Upper lobe of left lung (tissue), 6 donors: ENCODE measurements at regions not wholly inside any gene's neighbourhood (a gene's known extent, or its start where the extent isn't known, plus 50 kb on each side); places are given as distances from the start of the nearest gene placed in this dataset.

ENCODE experiments used
- ATAC-seq, 2 donors: fragments of 200-7000 bp; cut with Tn5 transposase; one replicate each; pipeline ENCODE4 v1.9.1; 2022; ENCODE audit warnings: mild to moderate bottlenecking in 2 of 2, moderate library complexity in 2 of 2; ENCODE audit not compliant: low FRiP score in 2 of 2
- DNase-seq, 2 donors: peaks; one replicate each; pipeline ENCODE4 v3.0.0-alpha.2; 2019 to 2020
- H3K27ac ChIP-seq, 4 donors: fragments of 200-600 bp; sonication (generic); one replicate each; pipeline ENCODE4 v1.5.1; 2016 to 2019
- H3K27me3 ChIP-seq, 4 donors: fragments of 200-600 bp; sonication (generic); one replicate each; pipeline ENCODE4 v1.5.1; 2017 to 2019
- H3K36me3 ChIP-seq, 4 donors: fragments of 200-600 bp; sonication (generic); one replicate each; pipeline ENCODE4 v1.5.1; 2016 to 2019
- H3K4me1 ChIP-seq, 4 donors: fragments of 200-600 bp; sonication (generic); one replicate each; pipeline ENCODE4 v1.5.1; 2018 to 2019
- H3K4me3 ChIP-seq, 4 donors: fragments of 200-600 bp; sonication (generic); one replicate each; pipeline ENCODE4 v1.5.1; 2017 to 2019; ENCODE audit warnings: mild to moderate bottlenecking in 2 of 4, moderate library complexity in 1 of 4
- H3K9me3 ChIP-seq, 4 donors: fragments of 200-600 bp; sonication (generic); one replicate each; pipeline ENCODE4 v1.5.1; 2018 to 2019
- EP300 ChIP-seq, 4 donors: sonication (generic); formaldehyde crosslinking; IDR thresholded peaks; one replicate each; pipeline ENCODE4 v1.5.1; 2017; ENCODE audit warnings: antibody characterized with exemption in 4 of 4, control low read depth in 2 of 4
- POLR2A ChIP-seq, 4 donors: fragments of 450-650 bp; IDR thresholded peaks; one replicate each; pipeline ENCODE4 v1.5.1; 2016 to 2017; ENCODE audit warnings: antibody characterized with exemption in 4 of 4, mild to moderate bottlenecking in 2 of 4
- POLR2AphosphoS5 ChIP-seq, 2 donors: sonication (generic); formaldehyde crosslinking; IDR thresholded peaks; one replicate each; pipeline ENCODE4 v1.5.1; 2017; ENCODE audit warnings: antibody characterized with exemption in 2 of 2
- WGBS, 2 donors: methylation state at CpG; one replicate each; pipeline ENCODE4 v1.1.5; 2017 to 2018; 5-methylcytosine and 5-hydroxymethylcytosine counted together
- TF ChIP-seq, protein P1 (sequence below), 6 experiments: fragments of 450-650 bp in 4 of 6; fragments of 200-600 bp in 2 of 6; sonication (generic) in 2 of 6; IDR thresholded peaks; one replicate each; pipeline ENCODE4 v1.5.1; 2016 to 2019; ENCODE audit warnings: antibody characterized with exemption in 6 of 6
- donor health status: DM: no; HTN: no; CAD: no; lungs with moderate emphysema.
- donor health status: DM: no; HTN: yes; CAD: no; lungs with severe emphysema.

GRCh38 chr2:8486141-8486540 is 195.7 kb upstream of the ID2 start:
- Histone ChIP-seq H3K4me3 (no peak overlapping the region), H3K9me3 (no peaks in the 10 kb centered on the region), H3K27me3 (no peaks in the 10 kb centered on the region), H3K27ac (no peak overlapping the region), H3K36me3 (no peaks in the 10 kb centered on the region), H3K4me1 (peaks cover 7 to 14% (median 10%) of the 10 kb centered on the region in 4 donors)
- ATAC-seq, result no peak
- DNase-seq, result no peak
- 77 to 93% methylated on average over 4 of the region's 4 CpGs for WGBS, 2 donors
- TF ChIP-seq POLR2A (IDR thresholded peaks at IDR 0.05) (no peak), EP300 (IDR thresholded peaks at IDR 0.05) (no peak), POLR2AphosphoS5 (IDR thresholded peaks at IDR 0.05) (no peak)
- TF ChIP-seq, protein P1, sequence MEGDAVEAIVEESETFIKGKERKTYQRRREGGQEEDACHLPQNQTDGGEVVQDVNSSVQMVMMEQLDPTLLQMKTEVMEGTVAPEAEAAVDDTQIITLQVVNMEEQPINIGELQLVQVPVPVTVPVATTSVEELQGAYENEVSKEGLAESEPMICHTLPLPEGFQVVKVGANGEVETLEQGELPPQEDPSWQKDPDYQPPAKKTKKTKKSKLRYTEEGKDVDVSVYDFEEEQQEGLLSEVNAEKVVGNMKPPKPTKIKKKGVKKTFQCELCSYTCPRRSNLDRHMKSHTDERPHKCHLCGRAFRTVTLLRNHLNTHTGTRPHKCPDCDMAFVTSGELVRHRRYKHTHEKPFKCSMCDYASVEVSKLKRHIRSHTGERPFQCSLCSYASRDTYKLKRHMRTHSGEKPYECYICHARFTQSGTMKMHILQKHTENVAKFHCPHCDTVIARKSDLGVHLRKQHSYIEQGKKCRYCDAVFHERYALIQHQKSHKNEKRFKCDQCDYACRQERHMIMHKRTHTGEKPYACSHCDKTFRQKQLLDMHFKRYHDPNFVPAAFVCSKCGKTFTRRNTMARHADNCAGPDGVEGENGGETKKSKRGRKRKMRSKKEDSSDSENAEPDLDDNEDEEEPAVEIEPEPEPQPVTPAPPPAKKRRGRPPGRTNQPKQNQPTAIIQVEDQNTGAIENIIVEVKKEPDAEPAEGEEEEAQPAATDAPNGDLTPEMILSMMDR (IDR thresholded peaks at IDR 0.05), result no peak

GRCh38 chr2:8487461-8487932 is 194.4 kb upstream of the ID2 start:
- ATAC-seq (peak in 1 of 2 donors; percentile 45), DNase-seq (no peak)
- H3K4me3 ChIP-seq, result peak overlapping the region in 2 of 4 donors; percentile 0 to 7
- H3K27me3 ChIP-seq, result no peaks in the 10 kb centered on the region
- TF ChIP-seq POLR2AphosphoS5 (IDR thresholded peaks at IDR 0.05) (no peak), POLR2A (IDR thresholded peaks at IDR 0.05) (no peak)
- 31 to 56% methylated on average over 9 to 16 of the region's 16 CpGs for WGBS, 2 donors
- H3K36me3 ChIP-seq, result no peaks in the 10 kb centered on the region
- H3K4me1 ChIP-seq, result peaks cover 7 to 22% (median 10%) of the 10 kb centered on the region in 4 donors
- H3K27ac ChIP-seq, result peak overlapping the region; percentile 4 to 55 (median 15)
- H3K9me3 ChIP-seq, result no peaks in the 10 kb centered on the region

- ATAC-seq, result peak in 1 of 2 donors; percentile 31
- peak in 1 of 2 donors; percentile 40 for DNase-seq
- TF ChIP-seq EP300 (IDR thresholded peaks at IDR 0.05), result no peak
Measured at GRCh38 chr2:8488001-8488738, 193.7 kb upstream of the ID2 start.

DNA sequence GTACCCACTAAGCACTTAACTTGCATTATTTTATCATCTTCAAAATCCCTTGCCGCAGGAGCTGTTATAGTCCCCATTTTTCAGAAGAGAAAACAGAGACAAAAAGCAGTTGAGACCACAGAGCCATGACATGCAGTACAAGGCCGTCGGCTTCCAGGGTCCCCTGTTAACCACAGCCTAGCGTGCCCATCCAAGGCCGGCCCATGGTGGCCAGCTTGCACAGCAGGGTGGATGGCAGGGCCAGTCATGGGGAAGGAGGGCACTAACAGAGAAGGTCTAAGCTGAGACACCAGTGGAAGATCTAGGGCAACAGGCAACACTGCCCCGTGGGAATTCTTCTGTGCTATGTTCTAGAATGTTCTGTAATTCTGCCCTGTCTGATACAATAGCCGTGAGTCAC is 192.6 kb upstream of the ID2 start:
- TF ChIP-seq, protein P1 (IDR thresholded peaks at IDR 0.05), result no peak
- Histone ChIP-seq H3K4me1 (peaks cover 7 to 37% (median 11%) of the 10 kb centered on the region in 4 donors), H3K9me3 (no peaks in the 10 kb centered on the region), H3K36me3 (no peaks in the 10 kb centered on the region), H3K4me3 (no peak overlapping the region), H3K27me3 (no peaks in the 10 kb centered on the region), H3K27ac (peak overlapping the region in 2 of 4 donors; percentile 37 to 55)
- DNase-seq (no peak), ATAC-seq (no peak)
- 95 to 96% methylated on average over 7 of the region's 7 CpGs for WGBS, 2 donors

More at GRCh38 chr2:8488001-8488738, 193.7 kb upstream of the ID2 start:
- Histone ChIP-seq H3K4me3 (peak overlapping the region in 2 of 4 donors; percentile 0 to 7), H3K9me3 (no peaks in the 10 kb centered on the region), H3K4me1 (peaks cover 7 to 27% (median 10%) of the 10 kb centered on the region in 4 donors), H3K36me3 (no peaks in the 10 kb centered on the region), H3K27ac (peak overlapping the region in 3 of 4 donors; percentile 14 to 55 (median 16)), H3K27me3 (no peaks in the 10 kb centered on the region)
- WGBS, 2 donors, result 63 to 70% methylated on average over 16 to 23 of the region's 23 CpGs

DNA sequence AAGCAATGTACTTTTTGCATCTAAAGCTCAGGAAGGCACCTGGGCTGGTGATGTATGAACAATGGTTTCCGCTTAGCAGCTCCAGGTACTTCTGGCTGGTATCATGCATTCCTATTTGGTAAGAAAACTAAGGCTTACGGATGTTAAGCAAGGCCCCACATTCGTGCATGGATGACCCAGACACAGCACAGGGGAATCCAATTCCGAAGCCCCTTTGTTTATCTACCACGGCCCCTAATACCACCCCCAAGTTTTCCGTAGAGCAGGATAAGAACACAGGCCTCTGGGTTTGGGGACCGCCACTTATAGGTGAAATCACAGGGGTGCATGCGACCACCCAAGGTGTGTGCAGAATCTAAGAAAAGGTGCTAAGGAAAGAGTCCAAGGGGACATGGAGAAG is 192.1 kb upstream of the ID2 start:
- WGBS, 2 donors, result 95 to 98% methylated on average over 8 of the region's 8 CpGs
- TF ChIP-seq EP300 (IDR thresholded peaks at IDR 0.05), result no peak
- TF ChIP-seq, protein P1 (IDR thresholded peaks at IDR 0.05), result no peak
- TF ChIP-seq POLR2A (IDR thresholded peaks at IDR 0.05), result no peak
- no peak for TF ChIP-seq POLR2AphosphoS5 (IDR thresholded peaks at IDR 0.05)
- H3K4me1 ChIP-seq, result peaks cover 11 to 42% (median 14%) of the 10 kb centered on the region in 4 donors

More for the DNA sequence above, 192.1 kb upstream of the ID2 start:
- Histone ChIP-seq H3K27ac (no peak overlapping the region), H3K4me3 (no peak overlapping the region), H3K36me3 (no peaks in the 10 kb centered on the region), H3K27me3 (no peaks in the 10 kb centered on the region), H3K9me3 (no peaks in the 10 kb centered on the region)
- ATAC-seq, result no peak
- DNase-seq, result no peak
